RKO (cell line): ENCODE measurements at regions not wholly inside any gene's neighbourhood (a gene's known extent, or its start where the extent isn't known, plus 50 kb on each side); places are given as distances from the start of the nearest gene placed in this dataset.

ENCODE experiments used
- DNase-seq: peaks from one replicate; pipeline ENCODE4 v3.0.0-alpha.2; 2016; ENCODE audit warnings: low spot score

GRCh38 chr9:115209601-115210306 lies 91.8 kb upstream of the TNC start:
- DNase-seq = no peak

DNA sequence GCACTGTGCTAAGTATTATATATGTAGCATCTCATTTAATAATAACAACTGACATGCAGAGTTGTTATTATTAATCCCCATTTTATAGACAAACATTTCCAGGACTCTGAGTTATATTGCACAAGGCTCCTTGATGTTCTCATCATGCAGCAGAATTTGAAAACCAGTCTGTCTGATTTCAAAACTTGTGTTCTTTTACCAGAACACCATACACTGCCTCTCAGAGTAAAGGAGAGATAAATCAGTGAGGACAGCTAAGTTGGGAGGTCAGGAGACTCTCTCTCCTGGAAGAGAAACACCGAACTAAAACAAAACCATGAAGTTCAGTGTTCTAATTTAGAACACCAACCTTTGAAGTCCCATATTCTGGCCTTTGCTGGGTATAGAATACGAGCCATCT lies 92.7 kb upstream of the TNC start:
- DNase-seq = no peak

DNA sequence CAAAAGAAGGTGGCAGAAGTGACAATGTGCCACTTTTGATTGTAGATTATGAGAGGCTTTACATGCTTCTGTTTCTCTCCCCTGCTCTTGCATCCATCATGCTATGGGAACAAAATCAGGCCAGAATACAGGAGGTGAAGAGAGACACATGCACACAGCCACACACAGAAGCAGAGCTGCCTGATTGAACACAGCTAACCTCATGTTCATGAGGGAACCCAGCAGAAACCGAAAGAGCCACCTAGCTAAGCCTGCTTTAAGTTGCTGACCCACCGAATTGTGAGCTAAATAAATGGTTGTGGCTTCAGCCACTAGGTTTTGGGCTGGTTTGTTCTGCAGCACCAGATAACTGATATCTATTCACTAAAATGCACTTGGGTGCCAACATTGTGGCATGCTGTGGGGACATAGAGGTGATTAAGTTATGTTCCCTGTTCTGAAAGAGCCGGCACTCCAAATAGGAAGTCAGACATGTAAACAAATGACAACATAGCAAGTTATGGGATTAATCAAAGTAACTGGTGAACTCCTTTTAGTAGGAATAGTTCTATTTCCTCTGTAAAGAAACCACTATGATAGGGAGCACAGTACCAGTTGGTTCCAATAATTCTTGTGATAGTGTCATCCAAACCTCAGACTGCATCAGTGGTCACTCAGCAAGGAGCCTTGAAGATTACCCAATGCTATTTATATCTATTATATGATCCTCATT lies 93.6 kb upstream of the TNC start:
- no peak for DNase-seq

DNA sequence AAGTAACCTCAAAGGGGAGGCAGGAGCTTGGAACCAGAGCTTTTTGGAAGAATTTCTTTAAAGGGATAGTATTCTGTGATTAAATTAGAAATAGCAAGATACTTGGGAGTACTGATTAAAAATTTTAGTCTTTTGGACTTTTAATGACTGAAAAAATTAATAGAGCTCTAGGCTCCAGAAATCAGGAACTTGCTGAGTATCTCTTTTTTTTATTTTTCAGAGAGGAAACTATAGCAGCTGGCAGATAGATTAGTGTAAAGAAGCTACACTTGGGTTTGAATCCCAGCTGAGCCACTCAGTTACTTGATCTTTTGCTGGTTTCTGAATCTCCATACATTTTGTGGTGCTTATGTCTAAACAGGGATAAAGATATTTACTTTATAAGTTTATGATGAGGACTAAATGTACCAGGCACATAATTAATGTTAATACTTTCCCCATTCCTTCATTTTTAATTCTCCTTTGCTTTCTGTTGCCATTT lies 94.2 kb upstream of the TNC start:
- no peak for DNase-seq

DNA sequence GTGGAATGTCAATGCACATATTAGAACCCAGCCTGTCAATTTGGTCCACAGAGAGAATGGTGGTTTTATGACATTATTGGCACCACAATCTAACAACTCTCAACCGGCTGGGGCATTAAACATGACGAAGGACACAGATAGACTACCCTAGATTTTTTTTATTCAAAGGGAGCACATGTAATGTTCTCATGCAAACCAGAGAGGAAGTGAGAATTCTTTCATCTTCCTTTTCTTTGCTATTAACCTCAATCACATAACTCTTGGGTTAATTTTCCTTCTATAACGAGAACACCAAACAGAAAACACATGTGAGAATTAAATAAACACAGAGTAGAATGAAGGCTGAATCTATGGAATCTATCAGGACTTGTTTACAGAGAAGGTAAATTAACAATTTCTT lies 94.9 kb upstream of the TNC start:
- DNase-seq = no peak

DNA sequence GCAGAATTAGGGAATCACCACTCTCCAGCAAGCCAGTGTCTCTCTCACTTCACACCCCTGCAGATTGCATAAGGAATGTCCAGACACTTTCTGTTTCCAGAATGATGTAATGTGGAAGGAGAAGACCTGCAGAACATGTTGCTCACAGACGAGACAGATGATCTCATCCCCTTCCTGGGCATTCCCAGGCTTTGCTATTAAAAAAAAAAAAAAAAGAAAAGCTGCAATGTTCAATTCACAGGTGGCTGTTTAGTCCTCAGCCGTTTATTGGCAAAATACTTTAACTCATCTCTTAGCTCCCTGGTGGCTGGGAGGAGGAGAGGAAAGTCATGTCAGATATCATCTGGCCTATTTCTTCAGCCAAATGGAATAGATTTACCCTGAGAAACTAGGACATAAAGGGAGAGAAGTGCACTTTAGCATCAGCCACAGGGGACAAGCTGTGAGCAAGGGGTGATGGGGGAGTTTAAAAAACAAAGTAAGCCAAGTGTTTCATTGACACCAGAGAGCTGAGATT lies 95.9 kb upstream of the TNC start:
- no peak for DNase-seq

GRCh38 chr9:115216873-115217272 lies 98.9 kb upstream of the TNC start:
- DNase-seq = no peak

DNA sequence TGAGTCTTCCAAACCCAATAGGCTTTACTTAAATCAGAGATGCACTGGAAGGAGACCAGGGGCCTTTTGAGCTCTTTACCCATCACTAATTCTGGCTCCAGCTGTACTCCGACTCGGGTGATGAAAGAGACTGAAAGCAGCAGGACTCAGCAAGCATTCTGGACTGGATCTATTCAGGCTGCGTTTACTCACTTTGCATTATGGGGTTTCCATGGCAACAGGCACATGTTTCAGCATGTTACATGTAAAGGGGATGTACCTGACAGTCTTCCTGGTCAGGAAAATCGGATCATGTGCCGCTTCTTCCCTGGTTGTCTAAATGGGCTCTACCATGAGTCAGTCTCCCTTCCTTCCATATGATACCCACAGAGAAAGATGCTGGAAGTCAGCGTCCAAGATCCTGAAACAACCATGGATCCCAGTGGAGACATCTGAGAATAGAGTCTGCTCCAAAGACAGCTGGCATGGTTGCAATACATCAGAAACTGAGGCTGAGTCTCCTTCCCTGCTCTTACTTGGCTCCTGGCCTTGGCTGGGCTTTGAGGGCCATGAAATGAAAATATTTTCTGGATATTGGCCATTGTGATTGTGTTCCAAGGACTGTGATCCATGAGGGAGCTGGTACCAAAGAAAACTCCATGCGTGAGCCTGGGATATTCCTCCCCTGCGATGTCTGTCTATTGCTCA lies 102.5 kb upstream of the TNC start:
- DNase-seq = no peak

- no peak for DNase-seq
Observed at GRCh38 chr9:115223471-115223870, 105.5 kb upstream of the TNC start.

- no peak for DNase-seq
Observed at GRCh38 chr9:115225459-115226116, 107.6 kb upstream of the TNC start.

- DNase-seq = no peak
Observed at GRCh38 chr9:115226152-115226551, 108.2 kb upstream of the TNC start.

GRCh38 chr9:115229496-115229895 lies 111.5 kb upstream of the TNC start:
- peak; percentile 49 for DNase-seq

DNA sequence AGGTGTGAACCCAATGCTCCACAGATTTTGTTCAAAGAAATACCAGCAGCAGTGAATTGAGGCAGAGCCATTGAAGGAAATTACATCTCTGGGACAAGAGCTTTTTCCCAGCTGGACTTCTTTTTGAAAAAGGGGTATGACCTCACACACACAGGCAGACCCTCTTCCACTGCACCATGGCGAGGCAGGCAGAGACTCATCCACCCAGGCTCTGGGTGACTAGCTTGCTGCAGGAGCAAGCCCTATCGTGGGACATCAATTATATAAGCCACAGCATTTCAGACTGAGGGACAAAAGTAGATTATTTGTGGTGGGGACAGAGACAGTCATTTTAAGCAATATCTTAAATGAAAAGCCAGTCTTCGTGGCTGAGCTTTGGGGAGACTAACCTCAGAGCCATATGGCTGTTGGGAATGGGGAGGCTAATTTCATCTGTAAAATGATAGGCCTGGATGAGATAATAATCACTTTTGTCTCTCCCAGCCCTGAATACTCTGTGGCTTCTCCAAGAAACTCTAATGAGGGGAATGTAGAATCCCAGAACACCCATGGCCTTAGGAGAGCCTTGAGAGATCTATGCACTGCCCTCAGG lies 113.1 kb upstream of the TNC start:
- DNase-seq = no peak

DNA sequence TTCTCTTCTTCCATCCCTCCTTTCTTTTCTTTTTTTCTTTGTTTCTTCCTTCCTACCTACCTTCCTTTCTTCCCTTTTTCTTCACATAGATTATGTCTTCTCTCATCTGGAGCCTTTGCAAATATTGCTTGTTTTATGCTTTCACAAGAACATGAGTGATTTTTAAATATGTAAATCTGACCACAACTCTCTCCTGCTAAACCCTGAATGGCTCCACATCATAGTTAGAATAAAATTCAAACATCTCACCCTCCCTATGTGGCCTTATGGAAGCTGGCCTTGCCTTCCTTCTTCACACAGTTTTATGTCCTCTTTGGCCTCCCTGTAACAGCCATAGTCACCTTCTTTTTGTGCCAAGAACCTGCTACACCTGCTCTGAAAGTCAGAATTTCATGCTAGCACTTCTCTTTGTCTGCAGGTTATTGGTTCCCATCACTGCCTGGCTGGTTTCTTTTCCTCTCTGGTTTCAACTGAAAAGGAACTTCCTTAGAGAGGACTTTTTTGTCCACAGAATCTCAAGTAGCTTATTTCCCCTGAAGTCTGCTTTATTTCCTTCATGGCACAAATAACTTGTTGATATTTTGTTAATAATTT lies 114.3 kb upstream of the TNC start:
- no peak for DNase-seq

- peak; percentile 34 for DNase-seq
Observed at GRCh38 chr9:115234094-115234493, 116.1 kb upstream of the TNC start.

GRCh38 chr9:115235221-115235620 lies 117.3 kb upstream of the TNC start:
- DNase-seq = no peak

GRCh38 chr9:115237385-115237998 lies 119.5 kb upstream of the TNC start:
- DNase-seq = no peak

- DNase-seq = no peak
Observed at GRCh38 chr9:115240676-115241075, 122.7 kb upstream of the TNC start.

DNA sequence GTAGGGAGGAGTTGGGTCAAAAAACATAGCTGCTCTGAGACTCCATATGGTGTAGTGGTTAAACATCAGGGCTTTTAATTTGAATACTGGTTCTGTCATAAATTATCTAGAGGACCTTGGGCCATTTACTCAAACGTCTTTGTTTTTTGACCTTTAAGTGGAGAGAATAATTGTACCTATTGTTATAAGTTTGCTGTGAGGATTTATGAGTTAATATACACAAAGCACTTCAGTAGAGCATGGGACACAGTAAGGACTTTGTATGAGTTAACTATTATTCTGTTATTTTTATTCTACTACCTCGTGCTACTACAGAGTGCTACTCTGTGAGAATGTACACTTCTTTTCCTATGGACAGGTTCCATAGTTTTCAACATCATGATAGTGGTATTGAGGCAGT lies 123.7 kb upstream of the TNC start:
- no peak for DNase-seq

GRCh38 chr9:115249488-115249887 lies 131.5 kb upstream of the TNC start:
- no peak for DNase-seq

DNA sequence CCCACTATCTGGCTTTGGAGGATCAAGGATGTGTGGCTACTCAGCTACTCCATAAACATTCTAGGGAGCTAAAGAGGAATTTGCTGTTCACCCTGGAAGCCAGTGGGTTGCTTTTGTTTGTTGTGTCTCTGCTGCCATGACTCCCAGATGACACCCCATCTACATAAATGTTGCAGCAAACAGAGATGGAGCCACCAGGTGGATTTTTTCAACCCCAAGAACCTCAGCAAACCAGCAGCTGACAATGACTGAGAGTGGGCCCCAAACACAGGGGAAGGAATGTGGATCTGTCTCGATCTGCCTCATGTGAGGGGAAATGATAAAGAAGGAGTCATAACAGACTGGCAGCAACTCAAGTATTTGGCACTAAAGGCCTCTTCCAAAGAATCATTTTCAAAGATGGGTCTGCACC lies 132.7 kb upstream of the TNC start:
- DNase-seq = peak; percentile 64
